ENCODE measurements at regions not wholly inside any gene's neighbourhood (a gene's known extent, or its start where the extent isn't known, plus 50 kb on each side); places are given as distances from the start of the nearest gene placed in this dataset.
A peak's percentile ranks its signal among the peaks of the same experiment; 100 is the strongest.

DNA sequence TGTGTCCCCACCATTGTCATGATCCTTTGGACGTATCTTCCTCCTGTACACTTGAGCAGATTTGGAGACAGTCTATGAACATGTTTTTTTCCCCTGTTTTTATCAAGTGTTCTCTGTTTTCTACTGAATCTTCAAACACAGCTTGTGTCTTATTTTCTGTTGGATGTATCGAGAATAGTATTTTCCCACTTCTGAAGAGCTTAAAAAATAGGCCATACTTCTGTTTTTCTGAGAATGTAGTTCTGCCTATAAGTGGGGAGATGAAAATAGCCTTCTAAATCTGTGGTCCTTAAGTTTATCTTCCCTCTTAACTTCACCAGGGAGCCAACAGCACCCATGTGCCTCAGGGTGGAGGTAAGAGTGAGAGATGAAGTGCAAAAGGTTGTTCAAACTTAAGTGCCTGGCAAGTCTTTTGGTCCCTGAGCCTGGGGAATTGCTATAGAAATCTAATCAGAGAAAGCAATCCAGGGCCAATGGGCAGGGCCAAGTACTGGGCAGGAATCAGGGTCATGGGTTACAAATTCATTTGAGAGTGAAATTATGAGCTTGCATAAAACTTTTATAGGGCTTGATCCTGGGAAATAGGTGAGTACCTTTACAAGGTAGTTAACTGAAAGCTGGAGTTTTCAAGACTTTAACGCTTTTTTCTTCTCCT is 58.9 kb downstream of the ARF6 start:
- Histone ChIP-seq H3K36me3 (no peaks in the 10 kb centered on the region), H3K27ac (peak overlapping the region in 1 of 3 donors; percentile 33), H3K9me3 (no peaks in the 10 kb centered on the region), H3K4me3 (replicated peaks in 1 of 3) (no peak overlapping the region), H3K4me1 (peaks cover 22 to 31% of the 10 kb centered on the region in 2 donors), H3K27me3 (no peaks in the 10 kb centered on the region)
- TF ChIP-seq POLR2A (IDR thresholded peaks at IDR 0.05), result no peak
- TF ChIP-seq, protein P1, sequence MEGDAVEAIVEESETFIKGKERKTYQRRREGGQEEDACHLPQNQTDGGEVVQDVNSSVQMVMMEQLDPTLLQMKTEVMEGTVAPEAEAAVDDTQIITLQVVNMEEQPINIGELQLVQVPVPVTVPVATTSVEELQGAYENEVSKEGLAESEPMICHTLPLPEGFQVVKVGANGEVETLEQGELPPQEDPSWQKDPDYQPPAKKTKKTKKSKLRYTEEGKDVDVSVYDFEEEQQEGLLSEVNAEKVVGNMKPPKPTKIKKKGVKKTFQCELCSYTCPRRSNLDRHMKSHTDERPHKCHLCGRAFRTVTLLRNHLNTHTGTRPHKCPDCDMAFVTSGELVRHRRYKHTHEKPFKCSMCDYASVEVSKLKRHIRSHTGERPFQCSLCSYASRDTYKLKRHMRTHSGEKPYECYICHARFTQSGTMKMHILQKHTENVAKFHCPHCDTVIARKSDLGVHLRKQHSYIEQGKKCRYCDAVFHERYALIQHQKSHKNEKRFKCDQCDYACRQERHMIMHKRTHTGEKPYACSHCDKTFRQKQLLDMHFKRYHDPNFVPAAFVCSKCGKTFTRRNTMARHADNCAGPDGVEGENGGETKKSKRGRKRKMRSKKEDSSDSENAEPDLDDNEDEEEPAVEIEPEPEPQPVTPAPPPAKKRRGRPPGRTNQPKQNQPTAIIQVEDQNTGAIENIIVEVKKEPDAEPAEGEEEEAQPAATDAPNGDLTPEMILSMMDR (IDR thresholded peaks at IDR 0.05), result no peak
- 79 to 80% methylated on average over 3 of the region's 3 CpGs for WGBS, 2 donors
- intact Hi-C loops (cut with DNase I), result no loop called here
- DNase-seq, result peak; percentile 38 to 41

DNA sequence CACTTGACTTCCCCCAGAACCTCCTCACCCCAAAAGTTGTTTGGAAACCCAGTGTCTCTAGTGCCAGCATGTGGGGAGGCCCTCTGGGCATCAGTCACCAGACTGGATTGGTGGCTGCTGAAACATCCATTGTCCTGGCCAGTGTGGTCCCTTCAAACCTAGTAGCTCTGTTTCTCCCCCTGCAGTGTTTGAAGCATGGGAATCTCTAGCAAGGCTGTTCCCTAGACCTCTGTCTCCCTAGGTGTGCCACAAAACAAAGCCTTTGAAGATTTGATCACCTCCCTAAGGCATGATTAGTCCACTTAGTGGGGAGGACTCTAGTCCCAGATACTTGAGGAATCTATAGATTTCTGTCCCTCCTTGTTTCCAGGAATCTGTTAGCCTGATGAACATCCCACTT is 60.3 kb downstream of the ARF6 start:
- TF ChIP-seq POLR2A (IDR thresholded peaks at IDR 0.05), result no peak
- TF ChIP-seq, protein P1 (IDR thresholded peaks at IDR 0.05), result no peak
- Histone ChIP-seq H3K4me3 (replicated peaks in 1 of 3) (no peak overlapping the region), H3K36me3 (no peaks in the 10 kb centered on the region), H3K27me3 (no peaks in the 10 kb centered on the region), H3K9me3 (no peaks in the 10 kb centered on the region), H3K27ac (no peak overlapping the region), H3K4me1 (peaks cover 22 to 31% of the 10 kb centered on the region in 2 donors)
- DNase-seq, result no peak
- intact Hi-C loops (cut with DNase I), result no loop called here

DNA sequence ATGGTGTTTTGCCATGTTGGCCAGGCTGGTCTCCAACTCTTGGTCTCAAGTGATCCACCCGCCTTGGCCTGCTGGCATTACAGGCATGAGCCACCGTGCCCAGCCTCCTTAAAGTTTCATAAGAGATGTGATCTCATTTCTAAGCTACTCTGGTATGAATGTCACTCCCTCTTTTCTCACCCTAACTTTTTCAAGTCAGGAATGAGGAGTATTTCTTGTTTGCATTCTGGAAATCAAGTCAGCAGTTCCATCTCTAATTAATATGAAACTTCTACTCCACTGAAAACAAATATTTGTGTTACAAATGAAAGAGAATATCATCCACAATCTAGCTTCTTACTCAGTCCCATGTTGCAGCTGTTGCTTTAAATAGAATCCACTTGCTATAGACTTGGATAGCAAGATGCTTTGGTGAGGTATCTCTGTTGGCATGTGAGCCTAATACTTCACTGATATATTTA is 61.3 kb downstream of the ARF6 start:
- Histone ChIP-seq H3K4me1 (peaks cover 22 to 35% of the 10 kb centered on the region in 2 donors), H3K4me3 (replicated peaks in 1 of 3) (no peak overlapping the region), H3K36me3 (no peaks in the 10 kb centered on the region), H3K27me3 (no peaks in the 10 kb centered on the region), H3K9me3 (no peaks in the 10 kb centered on the region), H3K27ac (peak overlapping the region in 1 of 3 donors; percentile 30)
- WGBS, 2 donors, result 36 to 52% methylated on average over 2 of the region's 2 CpGs
- intact Hi-C loops (cut with DNase I), result no loop called here
- DNase-seq, result peak; percentile 27 to 53
- TF ChIP-seq POLR2A (IDR thresholded peaks at IDR 0.05), result no peak
- TF ChIP-seq, protein P1 (IDR thresholded peaks at IDR 0.05), result no peak

DNA sequence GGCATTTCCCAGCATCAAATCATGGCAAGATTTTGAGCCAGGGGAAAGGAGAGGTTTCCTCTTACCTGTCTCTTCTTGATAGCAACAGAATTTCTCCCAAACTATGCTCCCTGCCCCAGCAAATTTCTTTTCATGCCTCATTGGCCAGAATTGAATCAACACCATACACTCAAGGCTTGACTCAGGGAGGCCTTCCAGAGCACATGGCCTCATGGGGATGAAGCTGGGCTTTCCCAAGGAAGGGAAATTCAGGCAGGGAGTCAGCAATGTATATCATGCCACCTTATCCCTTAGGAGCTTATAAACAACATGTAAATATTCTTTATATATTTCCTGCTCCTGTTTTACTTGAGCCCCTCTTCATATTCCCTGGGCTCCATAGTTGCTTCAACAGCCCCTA is 62.1 kb downstream of the ARF6 start:
- TF ChIP-seq POLR2A (IDR thresholded peaks at IDR 0.05), result no peak
- TF ChIP-seq, protein P1 (IDR thresholded peaks at IDR 0.05), result no peak
- Histone ChIP-seq H3K27ac (peak overlapping the region in 2 of 3 donors; percentile 30 to 51), H3K4me1 (peaks cover 28 to 42% of the 10 kb centered on the region in 2 donors), H3K4me3 (replicated peaks in 1 of 3) (no peak overlapping the region), H3K9me3 (no peaks in the 10 kb centered on the region), H3K36me3 (no peaks in the 10 kb centered on the region), H3K27me3 (no peaks in the 10 kb centered on the region)
- DNase-seq, result peak; percentile 26 to 38
- intact Hi-C loops (cut with DNase I), result no loop called here

DNA sequence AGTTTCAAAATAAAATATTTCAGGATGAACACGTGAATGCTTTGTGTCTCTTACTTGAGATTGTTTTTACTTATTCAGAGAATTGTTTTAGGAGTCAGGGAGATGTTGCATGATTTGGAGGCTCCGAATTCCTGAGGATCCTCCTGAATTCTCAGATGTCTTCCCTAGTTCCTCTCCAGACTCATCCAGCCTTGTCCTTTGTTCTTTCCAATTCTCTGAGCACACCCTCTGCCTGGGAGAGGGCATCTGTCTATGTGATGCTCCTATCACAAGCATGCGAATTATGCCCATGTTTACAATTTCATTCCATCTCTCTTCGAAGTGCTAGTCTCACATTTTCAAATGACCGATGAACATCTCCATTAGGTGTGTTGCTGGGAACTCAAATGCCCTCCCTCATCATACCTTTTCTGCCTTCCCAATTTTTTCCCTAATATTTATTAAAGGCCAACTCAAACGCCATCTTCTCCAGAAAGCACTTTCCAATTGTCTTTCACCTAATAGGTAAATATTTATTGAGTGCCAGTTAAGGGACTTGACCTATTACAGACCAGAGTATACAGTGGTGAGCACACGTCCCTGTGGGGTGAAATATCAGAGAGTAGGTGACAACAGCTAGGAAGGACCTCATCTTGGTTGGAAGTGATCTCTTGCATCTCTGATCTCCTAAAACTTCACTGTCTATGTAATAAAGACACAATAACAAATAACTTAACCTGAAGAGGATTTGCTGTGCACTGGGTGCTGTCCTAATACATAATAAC is 64.4 kb downstream of the ARF6 start:
- H3K4me1 ChIP-seq, result peaks cover 17 to 25% of the 10 kb centered on the region in 2 donors
- H3K27ac ChIP-seq, result no peak overlapping the region
- no peaks in the 10 kb centered on the region for H3K9me3 ChIP-seq
- intact Hi-C loops (cut with DNase I), result no loop called here
- TF ChIP-seq, protein P1 (IDR thresholded peaks at IDR 0.05), result no peak
- TF ChIP-seq POLR2A (IDR thresholded peaks at IDR 0.05), result no peak
- WGBS, 2 donors, result 90% methylated on average over 7 of the region's 7 CpGs
- H3K4me3 ChIP-seq (replicated peaks in 1 of 3), result no peak overlapping the region
- no peaks in the 10 kb centered on the region for H3K36me3 ChIP-seq
- H3K27me3 ChIP-seq, result no peaks in the 10 kb centered on the region
- no peak for DNase-seq
